H1 (cell line): ENCODE measurements at regions not wholly inside any gene's neighbourhood (a gene's known extent, or its start where the extent isn't known, plus 50 kb on each side); places are given as distances from the start of the nearest gene placed in this dataset.

Source experiments
- CTCF ChIA-PET: fragments of 300-600 bp; sonication (Branson Sonifier 250); formaldehyde crosslinking; loops from one replicate; lab custom pipeline; 2021; ENCODE audit not compliant: partially characterized antibody; lab: Charles Lee
- POLR2A ChIA-PET: fragments of 300-600 bp; sonication (Branson Sonifier 250); formaldehyde crosslinking; loops from one replicate; lab custom pipeline; 2021; ENCODE audit warnings: inconsistent platforms; ENCODE audit not compliant: partially characterized antibody; lab: Charles Lee
- DNase-seq, 2 experiments: peaks; one replicate each; pipeline versions ENCODE4 v3.0.0 to v3.0.0-alpha.2; 2010 to 2022; ENCODE audit warnings: low spot score in 2 of 2, low read depth in 1 of 2, mixed read lengths in 1 of 2
- FAIRE-seq: peaks from 2 replicates; lab custom pipeline; 2011; peaks lifted over from hg19 to GRCh38; lab: Jason Lieb, UNC
- H2AFZ ChIP-seq: 2 replicates; pipeline ENCODE4 v1.8.1; 2012; ENCODE audit warnings: low read length, inconsistent platforms
- H2AK5ac ChIP-seq: 2 replicates; pipeline ENCODE4 v1.6.1; 2013; ENCODE audit warnings: low read depth, low read length
- H2BK120ac ChIP-seq: replicated peaks from 2 replicates; pipeline ENCODE3; 2013; ENCODE audit warnings: low read depth, low read length, inconsistent platforms
- H2BK12ac ChIP-seq: 2 replicates; pipeline ENCODE4 v1.6.1; 2013; ENCODE audit warnings: low read depth, low read length
- H2BK15ac ChIP-seq: 2 replicates; pipeline ENCODE4 v1.6.1; 2013; ENCODE audit warnings: low read length
- H2BK20ac ChIP-seq: 2 replicates; pipeline ENCODE4 v1.6.1; 2013; ENCODE audit warnings: low read length
- H2BK5ac ChIP-seq: 2 replicates; pipeline ENCODE4 v1.6.1; 2013; ENCODE audit warnings: low read depth, low read length
- H3K14ac ChIP-seq: 2 replicates; pipeline ENCODE4 v1.6.1; 2013; ENCODE audit warnings: inconsistent platforms; ENCODE audit not compliant: insufficient read length
- H3K18ac ChIP-seq: 2 replicates; pipeline ENCODE4 v1.6.1; 2013; ENCODE audit warnings: low read length; ENCODE audit errors: extremely low read depth
- H3K23ac ChIP-seq: 2 replicates; pipeline ENCODE4 v1.6.1; 2013; ENCODE audit warnings: inconsistent platforms; ENCODE audit not compliant: insufficient read length
- H3K23me2 ChIP-seq: 2 replicates; pipeline ENCODE4 v1.6.1; 2013; ENCODE audit warnings: low read depth, low read length
- H3K27ac ChIP-seq: 2 replicates; pipeline ENCODE4 v1.6.1; 2011; ENCODE audit warnings: low read depth, low read length, inconsistent platforms
- H3K27me3 ChIP-seq, 4 experiments: replicated peaks in 1 of 4; 1 replicate in 1 of 4; 2 replicates in 3 of 4; pipeline versions ENCODE4 v1.6.1 to v1.8.1; 2011 to 2013; ENCODE audit warnings: low read length in 3 of 4, mild to moderate bottlenecking in 3 of 4, inconsistent platforms in 2 of 4, mixed read lengths in 2 of 4, moderate library complexity in 1 of 4; ENCODE audit not compliant: control insufficient read depth in 3 of 4, insufficient read depth in 3 of 4; ENCODE audit errors: extremely low read depth in 1 of 4
- H3K36me3 ChIP-seq, 4 experiments: 2 replicates each; pipeline versions ENCODE4 v1.6.1 to v1.8.1; 2011 to 2013; ENCODE audit warnings: mild to moderate bottlenecking in 4 of 4, low read length in 3 of 4, moderate library complexity in 2 of 4, control low read depth in 1 of 4, inconsistent platforms in 1 of 4; ENCODE audit not compliant: insufficient read depth in 4 of 4, control insufficient read depth in 2 of 4
- H3K4ac ChIP-seq: replicated peaks from 2 replicates; pipeline ENCODE3; 2013; ENCODE audit warnings: low read length, low read depth, mixed read lengths, inconsistent platforms; ENCODE audit not compliant: insufficient read length
- H3K4me1 ChIP-seq, 4 experiments: replicated peaks in 1 of 4; 1 replicate in 1 of 4; 2 replicates in 3 of 4; pipeline versions ENCODE4 v1.6.1 to v1.8.1; 2011 to 2013; ENCODE audit warnings: low read length in 3 of 4, inconsistent platforms in 2 of 4, mixed read lengths in 1 of 4; ENCODE audit not compliant: insufficient read depth in 4 of 4, control insufficient read depth in 3 of 4
- H3K4me2 ChIP-seq, 2 experiments: 2 replicates each; pipeline versions ENCODE4 v1.6.1 to v1.8.1; 2011 to 2013; ENCODE audit warnings: low read depth in 2 of 2, low read length in 2 of 2, control low read depth in 1 of 2, inconsistent platforms in 1 of 2, mild to moderate bottlenecking in 1 of 2; ENCODE audit not compliant: insufficient read depth in 1 of 2
- H3K4me3 ChIP-seq, 4 experiments: fragments of 200-600, 300-600 bp in 1 of 4; sonication (generic), shearing (Covaris generic), sonication (Bioruptor Twin) in 1 of 4; 2 replicates each; pipeline versions ENCODE4 v1.5.1 to v1.8.1; 2011 to 2016; ENCODE audit warnings: low read length in 4 of 4, low read depth in 3 of 4, control low read depth in 2 of 4, inconsistent platforms in 2 of 4, mild to moderate bottlenecking in 2 of 4, mixed read lengths in 1 of 4, moderate library complexity in 1 of 4; ENCODE audit not compliant: insufficient read depth in 2 of 4; ENCODE audit errors: extremely low read depth in 1 of 4
- H3K56ac ChIP-seq: replicated peaks from 2 replicates; pipeline ENCODE3; 2013; ENCODE audit warnings: low read depth, mild to moderate bottlenecking, mixed read lengths, low read length, inconsistent platforms; ENCODE audit not compliant: insufficient read length
- H3K79me1 ChIP-seq: 2 replicates; pipeline ENCODE4 v1.6.1; 2013; ENCODE audit warnings: low read depth, low read length, control low read depth
- H3K79me2 ChIP-seq, 2 experiments: 2 replicates each; pipeline versions ENCODE4 v1.6.1 to v1.8.1; 2012 to 2013; ENCODE audit warnings: low read length in 2 of 2, mild to moderate bottlenecking in 2 of 2, inconsistent platforms in 1 of 2; ENCODE audit not compliant: insufficient read depth in 2 of 2, control insufficient read depth in 1 of 2
- H3K9ac ChIP-seq, 4 experiments: replicated peaks in 1 of 4; 1 replicate in 1 of 4; 2 replicates in 3 of 4; pipeline versions ENCODE4 v1.6.1 to v1.8.1; 2011 to 2013; ENCODE audit warnings: low read depth in 3 of 4, low read length in 3 of 4, control low read depth in 2 of 4, mild to moderate bottlenecking in 2 of 4, moderate library complexity in 2 of 4, inconsistent platforms in 1 of 4; ENCODE audit errors: extremely low read depth in 1 of 4
- H3K9me3 ChIP-seq, 2 experiments: 2 replicates each; pipeline versions ENCODE4 v1.6.1 to v1.8.1; 2012 to 2013; ENCODE audit warnings: mild to moderate bottlenecking in 2 of 2, moderate library complexity in 2 of 2, control low read depth in 1 of 2, inconsistent platforms in 1 of 2, low read depth in 1 of 2, low read length in 1 of 2, mixed read lengths in 1 of 2; ENCODE audit not compliant: insufficient read depth in 2 of 2
- H4K20me1 ChIP-seq, 2 experiments: replicated peaks in 1 of 2; 2 replicates each; pipeline versions ENCODE3 to v1.8.1; 2011 to 2013; ENCODE audit warnings: inconsistent platforms in 2 of 2, low read length in 2 of 2, mild to moderate bottlenecking in 1 of 2; ENCODE audit not compliant: insufficient read depth in 2 of 2, control insufficient read depth in 1 of 2
- H4K5ac ChIP-seq: 2 replicates; pipeline ENCODE4 v1.6.1; 2013; ENCODE audit warnings: low read length, low read depth, mixed read lengths, inconsistent platforms; ENCODE audit not compliant: insufficient read length
- H4K8ac ChIP-seq: 2 replicates; pipeline ENCODE4 v1.8.0; 2013; ENCODE audit warnings: mild to moderate bottlenecking, moderate library complexity, low read length, inconsistent platforms; ENCODE audit not compliant: insufficient read depth; ENCODE audit errors: extremely low read depth
- H4K91ac ChIP-seq: replicated peaks from 2 replicates; pipeline ENCODE3; 2013; ENCODE audit warnings: low read length, mixed read lengths, inconsistent platforms; ENCODE audit not compliant: insufficient read length
- CBX5 ChIP-seq: fragments of 300-800, 300-1000 bp; sonication (generic); IDR thresholded peaks from 2 replicates; pipeline ENCODE4 v1.7.1; 2016; ENCODE audit warnings: antibody characterized with exemption, low read length, low read depth
- GTF2F1 ChIP-seq: IDR thresholded peaks from 2 replicates; pipeline ENCODE4 v1.6.1; 2012; ENCODE audit warnings: low read depth, low read length, improper control_type of control experiment, borderline replicate concordance
- JUN ChIP-seq: IDR thresholded peaks from 2 replicates; pipeline ENCODE4 v1.6.1; 2011; ENCODE audit warnings: low read depth, mild to moderate bottlenecking, improper control_type of control experiment, low read length
- RXRA ChIP-seq: IDR thresholded peaks from 2 replicates; pipeline ENCODE4 v1.6.1; 2011; ENCODE audit warnings: low read depth, mild to moderate bottlenecking, low read length, moderate library complexity; ENCODE audit not compliant: insufficient read depth
- TEAD4 ChIP-seq: IDR thresholded peaks from 2 replicates; pipeline ENCODE4 v1.6.1; 2012; ENCODE audit warnings: low read depth, low read length, inconsistent platforms, mixed read lengths
- USF2 ChIP-seq: IDR thresholded peaks from 2 replicates; pipeline ENCODE4 v1.6.1; 2011; ENCODE audit warnings: low read length, improper control_type of control experiment
- WGBS, 2 experiments: shearing (Covaris generic) in 1 of 2; methylation state at CpG; one replicate each; pipeline versions ENCODE4 v1.1.6 to v1.1.7; 2013 to 2015; ENCODE audit warnings: low lambda C conversion rate in 2 of 2, mixed read lengths in 2 of 2, inconsistent platforms in 1 of 2, low coverage in 1 of 2, missing lambda C conversion rate in 1 of 2; ENCODE audit not compliant: insufficient replicate concordance in 2 of 2, insufficient coverage in 1 of 2, insufficient read length in 1 of 2; ENCODE audit errors: extremely low coverage in 1 of 2, missing lambda C conversion rate in 1 of 2; 5-methylcytosine and 5-hydroxymethylcytosine counted together
- TF ChIP-seq, protein P1 (sequence below): IDR thresholded peaks from 2 replicates; pipeline ENCODE4 v1.6.1; 2012; ENCODE audit warnings: inconsistent platforms

GRCh38 chr10:2899246-2899951, 167.9 kb upstream of the PFKP start:
- Histone ChIP-seq H3K9ac (no peak overlapping the region), H2BK5ac (no peak overlapping the region), H3K18ac (no peak overlapping the region), H3K79me2 (no peaks in the 10 kb centered on the region), H2AFZ (no peak overlapping the region; the same call in 1 of the 2 replicates), H3K79me1 (no peaks in the 10 kb centered on the region), H3K4me3 (no peak overlapping the region), H2BK120ac (no peak overlapping the region), H3K56ac (no peak overlapping the region), H3K23me2 (no peaks in the 10 kb centered on the region), H2BK20ac (no peak overlapping the region), H2AK5ac (no peak overlapping the region), H3K27me3 (no peaks in the 10 kb centered on the region), H3K4me1 (peaks cover 0 to 3% (median 0%) of the 10 kb centered on the region in 4 experiments; a peak in 2 of 7 replicates)
- no peak for FAIRE-seq
- POLR2A ChIA-PET: no interaction called here
- TF ChIP-seq, protein P1, sequence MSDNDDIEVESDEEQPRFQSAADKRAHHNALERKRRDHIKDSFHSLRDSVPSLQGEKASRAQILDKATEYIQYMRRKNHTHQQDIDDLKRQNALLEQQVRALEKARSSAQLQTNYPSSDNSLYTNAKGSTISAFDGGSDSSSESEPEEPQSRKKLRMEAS: no peak
- TF ChIP-seq GTF2F1 (no peak), USF2 (no peak), JUN (no peak), TEAD4 (no peak), RXRA (no peak), CBX5 (no peak)
- TF ChIP-seq, all 59 proteins: peak for 0
- Histone ChIP-seq H3K4ac (no peak overlapping the region), H3K4me2 (no peak overlapping the region), H2BK15ac (no peak overlapping the region), H4K91ac (no peak overlapping the region), H3K14ac (no peak overlapping the region), H3K36me3 (no peaks in the 10 kb centered on the region), H3K27ac (no peak overlapping the region), H2BK12ac (no peak overlapping the region), H4K5ac (no peak overlapping the region), H4K20me1 (no peaks in the 10 kb centered on the region), H4K8ac (peak overlapping the region; percentile 29; the same call in 1 of the 2 replicates), H3K23ac (no peak overlapping the region), H3K9me3 (no peaks in the 10 kb centered on the region)
- CTCF ChIA-PET: interaction anchor here (0.8 to 2.1 kb wide), 4 partner anchors 14 to 856 kb away, joined by 3 to 14 read pairs (median 4); no protein-coding TSS in a partner anchor
- WGBS, 2 experiments: 92% methylated on average over 19 of the region's 19 CpGs; no CpG with 5 or more reads in 1 of the 2 experiments
- DNase-seq: peak in 1 of 2 experiments; percentile 30
